CD4-positive, alpha-beta T cell treated with Interleukin-1 beta for 1 hour (primary cell): ENCODE measurements at regions not wholly inside any gene's neighbourhood (a gene's known extent, or its start where the extent isn't known, plus 50 kb on each side); places are given as distances from the start of the nearest gene placed in this dataset.

Source experiments
- DNase-seq, 2 donors: peaks; one replicate each; pipeline ENCODE4 v3.0.0-alpha.2; 2020 to 2022

DNA sequence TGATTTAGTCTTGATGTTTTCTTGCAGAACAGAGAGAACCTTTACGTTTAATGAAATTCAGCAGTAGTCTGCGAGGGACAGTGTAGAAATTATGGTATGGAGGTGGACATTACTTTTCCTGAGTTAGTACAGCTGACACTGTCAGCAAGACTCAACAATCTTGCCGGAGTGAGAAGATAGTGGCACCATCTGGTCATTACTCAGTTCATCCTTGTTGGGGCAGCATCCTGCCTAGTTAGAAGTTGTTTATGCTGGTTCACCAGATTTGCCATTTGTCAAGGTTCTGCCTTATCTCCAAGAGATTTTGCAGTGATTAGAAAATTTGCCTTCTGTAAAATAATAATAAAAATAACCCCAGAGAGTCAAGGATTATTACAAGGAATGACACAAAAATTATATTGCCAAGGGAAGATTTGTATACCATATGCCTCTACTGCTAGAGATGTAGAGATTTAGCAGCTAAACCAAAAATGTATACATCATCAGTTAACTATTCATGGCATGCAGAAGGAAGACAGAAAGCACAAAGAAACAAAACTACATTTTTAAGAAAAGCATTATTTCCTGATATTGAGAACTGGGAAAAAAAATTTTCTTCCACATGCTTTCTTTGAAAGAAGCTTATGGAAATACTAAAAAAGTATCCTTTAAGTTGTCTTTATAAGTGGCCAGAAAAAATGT, 1967.4 kb downstream of the NCAM2 start:
- DNase-seq = no peak

DNA sequence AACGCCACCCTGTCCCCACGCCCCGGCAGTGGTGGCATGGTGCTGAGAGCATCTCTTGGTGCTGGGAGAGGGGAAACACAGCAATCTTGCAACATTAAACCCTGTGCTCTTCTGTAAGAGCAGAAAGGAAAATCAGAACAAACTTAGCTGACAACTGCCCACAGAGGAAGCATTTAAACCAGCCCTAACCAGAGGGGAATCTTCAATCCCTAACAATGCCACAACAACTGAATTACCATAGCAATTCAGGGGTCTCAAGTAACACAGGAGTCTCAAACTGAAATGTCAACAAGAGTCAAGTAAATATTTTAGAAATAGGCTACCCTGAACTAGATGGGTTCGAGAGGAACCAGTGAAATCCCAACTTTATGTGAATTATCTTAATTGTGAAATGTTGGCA, 1983.6 kb downstream of the NCAM2 start:
- no peak for DNase-seq

- no peak for DNase-seq
Observed at GRCh38 chr21:22993144-22993543, 1994.9 kb downstream of the NCAM2 start.

- no peak for DNase-seq
Observed at GRCh38 chr21:22993822-22994574, 1995.8 kb downstream of the NCAM2 start.

GRCh38 chr21:23003951-23004350, 2005.7 kb downstream of the NCAM2 start:
- no peak for DNase-seq

DNA sequence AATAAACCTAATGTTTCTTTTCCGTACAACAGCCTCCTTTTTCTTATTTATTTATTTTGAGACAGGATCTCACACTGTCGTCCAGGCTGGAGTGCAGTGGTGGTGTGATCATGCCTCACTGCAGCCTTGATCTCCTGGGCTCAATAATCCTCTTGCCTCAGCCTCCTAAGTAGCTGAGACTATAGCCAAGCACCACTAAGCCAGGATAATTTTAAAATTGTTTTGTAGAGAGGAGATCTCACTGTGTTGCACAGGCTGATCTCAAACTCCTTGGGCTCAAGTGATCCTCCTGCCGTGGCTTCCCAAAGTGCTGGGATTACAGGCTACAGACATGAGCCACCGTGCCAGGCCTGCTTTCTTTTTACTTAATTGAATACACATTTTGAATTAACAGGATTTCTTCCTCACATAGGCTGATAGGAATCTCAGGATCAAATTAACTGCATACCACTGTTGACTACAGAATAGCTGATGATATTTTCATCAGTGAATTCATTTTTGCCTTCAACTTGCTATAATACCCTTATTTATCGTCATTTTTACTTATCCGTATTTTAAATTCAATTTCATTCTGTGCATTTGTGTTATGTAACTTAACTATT, 2010.5 kb downstream of the NCAM2 start:
- no peak for DNase-seq

GRCh38 chr21:23009360-23009759, 2011.2 kb downstream of the NCAM2 start:
- no peak for DNase-seq

GRCh38 chr21:23014021-23014420, 2015.8 kb downstream of the NCAM2 start:
- no peak for DNase-seq

DNA sequence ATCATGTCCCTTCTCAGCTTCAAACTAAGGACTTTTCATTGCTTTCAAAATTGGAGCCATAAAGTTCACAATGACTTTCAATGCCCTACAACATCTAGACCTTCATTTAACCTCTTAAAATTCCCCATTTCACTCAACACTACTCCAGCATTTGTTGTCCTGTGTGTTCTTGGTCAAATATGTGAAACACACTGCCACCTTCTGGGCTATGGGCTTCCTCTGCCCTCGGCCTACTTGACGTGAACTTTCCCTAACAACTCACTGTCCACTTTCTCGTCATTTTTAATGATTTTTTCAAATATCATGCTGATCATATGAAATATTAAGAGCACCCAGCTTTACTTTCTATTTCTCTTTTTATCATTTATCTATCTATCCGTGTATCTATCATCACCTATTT, 2018.4 kb downstream of the NCAM2 start:
- no peak for DNase-seq

GRCh38 chr21:23017989-23018388, 2019.8 kb downstream of the NCAM2 start:
- DNase-seq = no peak

- DNase-seq = no peak
Observed at GRCh38 chr21:23020969-23021368, 2022.8 kb downstream of the NCAM2 start.

DNA sequence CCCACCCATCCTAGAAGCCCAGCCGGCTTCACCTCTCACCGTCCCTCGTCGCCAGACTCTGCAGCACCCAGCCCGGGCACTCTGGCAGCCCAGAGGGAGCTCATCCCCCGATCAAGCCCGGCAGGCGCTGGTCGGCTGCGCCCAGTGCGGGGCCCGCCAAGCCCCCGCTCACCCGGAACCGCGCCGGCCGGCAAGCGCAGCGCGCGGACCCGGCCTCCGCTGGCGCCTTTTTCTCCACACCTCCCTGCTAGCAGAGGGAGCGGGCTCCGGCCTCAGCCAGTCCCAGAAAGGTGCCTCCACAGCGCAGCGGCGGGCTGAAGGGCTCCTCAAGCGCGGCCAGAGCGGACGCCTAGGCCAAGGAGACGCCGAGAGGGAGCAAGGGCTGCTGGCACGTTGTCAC, 2023.3 kb downstream of the NCAM2 start:
- no peak for DNase-seq

DNA sequence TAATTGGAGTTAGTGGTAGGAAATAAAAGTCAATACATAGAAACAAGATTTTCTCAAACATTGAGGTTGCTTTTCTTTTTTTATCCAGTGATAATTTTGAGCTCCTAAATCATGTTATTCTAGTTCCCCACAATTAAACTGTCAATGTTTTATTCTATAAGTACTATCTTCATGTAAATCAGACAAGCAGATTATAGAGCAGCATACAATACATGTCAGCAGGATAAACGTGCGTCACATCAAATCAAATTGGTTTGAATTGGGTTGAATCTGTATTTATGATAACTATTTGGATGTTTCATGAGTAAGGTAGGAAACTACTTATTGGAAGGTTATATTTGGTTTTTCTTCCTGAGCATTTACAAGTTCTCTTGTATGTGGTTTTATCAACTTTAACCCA, 2028.7 kb downstream of the NCAM2 start:
- no peak for DNase-seq

DNA sequence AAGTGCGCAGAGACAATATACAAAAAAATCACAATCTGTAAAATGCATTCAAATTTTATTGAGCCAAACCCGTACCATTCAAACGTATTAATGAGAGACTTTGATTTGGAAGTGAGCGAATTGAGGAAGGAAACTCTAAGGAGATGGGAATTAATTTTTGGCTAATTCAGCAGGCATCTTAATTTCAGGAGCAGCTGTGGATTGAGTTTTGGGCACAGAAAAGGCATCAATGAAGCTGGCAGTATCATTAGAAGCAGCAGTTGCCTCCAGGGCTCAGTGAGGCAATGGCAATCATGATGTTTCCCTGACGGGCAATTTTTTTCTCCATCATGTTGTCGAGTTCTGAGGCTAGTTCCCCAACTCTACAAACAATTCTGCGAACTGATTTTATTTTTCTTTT, 2041.6 kb downstream of the NCAM2 start:
- DNase-seq = no peak

GRCh38 chr21:23045955-23046354, 2047.7 kb downstream of the NCAM2 start:
- DNase-seq = no peak

GRCh38 chr21:23067672-23068071, 2069.5 kb downstream of the NCAM2 start:
- no peak for DNase-seq

DNA sequence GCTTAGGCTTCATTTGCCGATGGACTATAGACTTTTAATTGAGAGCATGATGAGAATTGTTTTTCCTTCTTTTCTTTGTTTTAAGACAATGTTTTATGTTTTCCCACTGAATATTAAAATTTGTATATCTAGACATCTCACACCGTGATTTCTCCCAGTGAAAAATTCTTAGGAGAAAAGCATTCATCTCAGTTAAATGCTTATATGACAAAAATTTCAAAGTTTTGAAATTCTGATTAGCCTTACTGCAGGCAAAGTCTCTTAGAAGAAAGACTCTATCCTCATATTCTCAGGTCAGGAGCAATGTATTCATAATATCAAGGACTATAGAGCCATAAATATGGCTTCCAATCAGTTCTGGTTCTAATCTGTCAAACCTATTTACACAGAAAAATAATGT, 2085.0 kb downstream of the NCAM2 start:
- no peak for DNase-seq

- DNase-seq = no peak
Observed at GRCh38 chr21:23093259-23093658, 2095.1 kb downstream of the NCAM2 start.

DNA sequence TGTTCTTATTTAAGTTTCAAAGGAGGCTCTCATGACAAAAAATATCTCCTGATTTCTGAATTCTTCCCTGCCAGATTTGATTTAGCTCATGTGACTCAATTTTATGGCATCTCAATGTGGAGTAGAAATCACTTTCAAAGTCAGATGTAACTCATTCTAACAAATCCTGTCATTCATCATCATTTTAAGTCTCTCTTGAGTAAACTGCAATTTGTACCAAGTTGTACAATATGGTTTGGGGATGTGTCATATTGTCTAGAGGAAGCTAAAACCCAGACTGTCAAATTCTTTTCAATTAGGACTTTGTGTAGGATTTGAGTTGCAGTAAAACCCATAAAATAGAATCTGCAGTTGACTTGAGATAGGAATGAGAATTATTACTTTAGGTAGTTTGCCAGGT, 2101.0 kb downstream of the NCAM2 start:
- DNase-seq = no peak

DNA sequence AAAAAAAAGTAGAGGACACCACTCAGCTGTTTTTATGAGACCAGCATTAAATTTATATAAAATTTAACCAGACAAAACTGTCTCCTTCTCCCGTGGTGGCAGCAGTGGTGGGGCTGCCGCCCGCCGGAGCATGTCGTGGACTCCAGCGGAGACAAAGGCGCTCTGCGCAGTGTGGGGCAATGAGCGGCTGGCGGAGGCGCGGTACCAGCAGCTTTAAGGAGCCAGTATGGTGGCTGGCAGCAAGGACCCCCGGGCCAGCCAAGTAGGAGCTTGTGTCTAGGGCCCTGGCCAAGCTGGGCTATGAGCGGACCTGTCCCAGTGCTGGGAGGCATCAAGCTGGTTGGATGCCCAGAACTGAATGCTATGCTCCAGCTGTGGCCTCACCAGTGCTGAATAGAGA, 2102.9 kb downstream of the NCAM2 start:
- DNase-seq = no peak

DNA sequence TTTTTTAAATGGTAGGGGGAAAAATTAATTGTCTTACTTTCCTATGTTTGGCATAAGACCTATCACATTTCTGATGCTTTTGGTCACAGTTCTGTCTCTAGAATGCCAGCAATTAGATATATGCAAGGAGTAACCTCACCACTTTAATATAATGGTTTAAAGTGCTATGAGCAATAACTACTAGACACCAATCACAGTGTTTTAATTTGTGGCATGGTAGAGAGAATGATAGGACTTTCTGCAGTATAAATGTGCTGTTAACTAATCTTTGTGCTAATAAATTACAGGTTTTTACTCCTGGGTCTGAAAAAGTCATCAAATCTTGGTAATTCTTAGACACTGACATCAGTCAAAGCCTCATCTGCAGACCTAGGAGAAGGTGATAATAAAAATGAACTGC, 2110.3 kb downstream of the NCAM2 start:
- DNase-seq = no peak

DNA sequence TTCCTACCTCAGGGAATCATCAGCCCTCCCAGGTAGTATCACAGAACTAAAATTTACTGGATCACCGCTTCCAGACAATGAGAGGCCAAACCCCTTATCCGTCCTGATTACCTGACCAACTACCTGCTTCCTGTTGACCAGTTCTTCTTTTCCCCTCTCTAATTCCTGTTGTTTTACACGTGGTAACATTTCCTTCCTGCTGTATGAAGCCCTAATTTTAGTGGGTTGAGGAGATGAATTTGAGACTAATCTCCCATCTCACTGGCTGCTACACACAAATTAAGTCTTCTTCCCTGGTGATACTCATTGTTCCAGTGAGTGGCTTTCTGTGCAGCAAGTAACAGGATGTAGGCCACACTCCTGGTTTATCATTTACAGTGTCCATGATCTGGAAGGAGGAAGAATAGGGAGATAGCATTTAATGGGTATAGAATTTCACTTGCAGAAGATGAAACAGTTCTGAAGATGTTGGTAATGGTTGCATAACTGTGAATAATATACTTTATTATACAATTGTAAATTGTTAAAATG, 2112.9 kb downstream of the NCAM2 start:
- DNase-seq = no peak

DNA sequence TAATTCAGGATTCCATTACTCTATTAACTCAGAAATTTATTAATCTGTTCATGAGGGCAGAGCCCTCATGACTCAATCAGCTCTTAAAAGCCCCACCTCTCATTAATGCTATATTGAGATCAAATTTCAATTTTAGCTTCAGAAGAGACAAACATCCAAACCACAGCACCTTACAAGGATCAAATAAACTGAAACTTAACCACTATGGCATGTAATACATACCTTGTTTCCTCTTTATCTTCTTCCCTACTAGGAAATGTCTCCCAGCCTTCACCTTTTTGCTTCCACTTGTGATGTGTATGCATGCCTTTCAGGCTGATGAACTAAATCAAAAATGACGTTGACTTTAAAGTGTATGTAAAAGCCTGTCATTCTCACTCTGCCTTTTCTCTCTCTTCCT, 2121.3 kb downstream of the NCAM2 start:
- no peak for DNase-seq

GRCh38 chr21:23127973-23128372, 2129.8 kb downstream of the NCAM2 start:
- no peak for DNase-seq
